ENCODE measurements at regions not wholly inside any gene's neighbourhood (a gene's known extent, or its start where the extent isn't known, plus 50 kb on each side); places are given as distances from the start of the nearest gene placed in this dataset.

DNA sequence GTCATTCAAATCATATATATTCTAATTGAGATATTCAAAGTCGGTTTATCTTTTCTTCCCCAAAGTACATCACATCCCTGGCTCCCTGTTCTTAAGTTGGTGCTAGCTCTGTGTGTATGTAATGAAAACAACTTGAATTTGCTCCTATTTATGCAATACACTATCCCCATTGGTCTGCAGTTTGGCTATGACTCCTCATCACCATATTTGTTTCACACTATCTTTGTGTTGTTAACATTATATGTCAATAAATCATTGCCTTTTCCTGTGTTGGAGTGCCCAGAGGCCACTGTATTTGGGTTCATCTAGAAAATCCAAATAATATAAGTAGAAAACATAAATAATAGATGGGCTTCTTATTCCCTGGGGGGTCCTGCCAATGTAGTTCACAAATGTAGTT lies 306.6 kb upstream of the TENM4 start:
- TF ChIP-seq, protein P1, sequence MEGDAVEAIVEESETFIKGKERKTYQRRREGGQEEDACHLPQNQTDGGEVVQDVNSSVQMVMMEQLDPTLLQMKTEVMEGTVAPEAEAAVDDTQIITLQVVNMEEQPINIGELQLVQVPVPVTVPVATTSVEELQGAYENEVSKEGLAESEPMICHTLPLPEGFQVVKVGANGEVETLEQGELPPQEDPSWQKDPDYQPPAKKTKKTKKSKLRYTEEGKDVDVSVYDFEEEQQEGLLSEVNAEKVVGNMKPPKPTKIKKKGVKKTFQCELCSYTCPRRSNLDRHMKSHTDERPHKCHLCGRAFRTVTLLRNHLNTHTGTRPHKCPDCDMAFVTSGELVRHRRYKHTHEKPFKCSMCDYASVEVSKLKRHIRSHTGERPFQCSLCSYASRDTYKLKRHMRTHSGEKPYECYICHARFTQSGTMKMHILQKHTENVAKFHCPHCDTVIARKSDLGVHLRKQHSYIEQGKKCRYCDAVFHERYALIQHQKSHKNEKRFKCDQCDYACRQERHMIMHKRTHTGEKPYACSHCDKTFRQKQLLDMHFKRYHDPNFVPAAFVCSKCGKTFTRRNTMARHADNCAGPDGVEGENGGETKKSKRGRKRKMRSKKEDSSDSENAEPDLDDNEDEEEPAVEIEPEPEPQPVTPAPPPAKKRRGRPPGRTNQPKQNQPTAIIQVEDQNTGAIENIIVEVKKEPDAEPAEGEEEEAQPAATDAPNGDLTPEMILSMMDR (conservative IDR thresholded peaks at IDR 0.05; ENCODE audit: low read length): no peak
- no peak for TF ChIP-seq EZH2phosphoT487 (IDR thresholded peaks at IDR 0.05; ENCODE audit: borderline replicate concordance, low read depth, low read length)
